Femur (tissue), 1 donor: ENCODE measurements at regions not wholly inside any gene's neighbourhood (a gene's known extent, or its start where the extent isn't known, plus 50 kb on each side); places are given as distances from the start of the nearest gene placed in this dataset.

Experiments used
- DNase-seq: peaks from one replicate; pipeline ENCODE4 v3.0.0-alpha.2; 2017

DNA sequence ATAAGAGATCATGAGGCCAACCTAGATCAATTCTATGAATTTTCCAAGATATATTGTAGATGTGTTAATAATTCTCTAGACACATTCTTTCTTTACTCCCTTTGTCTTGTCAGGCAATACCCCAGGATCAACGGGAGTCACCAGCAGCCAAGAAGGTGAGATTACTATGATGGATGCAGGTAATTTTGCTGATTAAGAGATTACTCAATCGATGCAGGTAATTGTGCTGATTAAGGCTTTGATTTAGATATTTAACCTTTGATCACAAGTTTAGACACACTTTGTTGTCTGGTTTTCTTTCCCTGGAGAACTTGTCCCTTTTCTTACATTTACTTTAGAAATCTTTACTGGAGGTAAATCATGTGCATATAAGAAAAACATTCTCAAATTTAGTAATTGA, 134.3 kb upstream of the CNTN1 start:
- DNase-seq = no peak

DNA sequence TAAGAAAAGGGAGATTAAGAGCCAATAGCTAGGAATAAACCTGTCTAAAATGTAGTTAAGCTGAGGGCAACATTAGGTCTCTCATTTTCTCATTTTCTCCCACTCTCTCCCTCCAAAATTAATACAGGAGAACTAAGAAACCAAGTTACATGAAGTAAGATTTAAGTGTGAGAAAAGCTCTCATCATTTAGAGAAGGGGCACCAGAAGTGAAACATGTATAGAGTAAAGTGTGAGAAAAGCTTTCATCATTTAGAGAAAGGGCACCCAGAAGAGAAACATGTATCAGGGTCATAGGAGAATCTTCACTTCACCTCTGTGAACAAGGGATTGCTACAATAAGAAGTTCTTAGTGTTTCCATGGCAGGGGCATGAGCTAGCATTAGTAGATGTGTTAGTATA, 132.4 kb upstream of the CNTN1 start:
- DNase-seq = no peak

DNA sequence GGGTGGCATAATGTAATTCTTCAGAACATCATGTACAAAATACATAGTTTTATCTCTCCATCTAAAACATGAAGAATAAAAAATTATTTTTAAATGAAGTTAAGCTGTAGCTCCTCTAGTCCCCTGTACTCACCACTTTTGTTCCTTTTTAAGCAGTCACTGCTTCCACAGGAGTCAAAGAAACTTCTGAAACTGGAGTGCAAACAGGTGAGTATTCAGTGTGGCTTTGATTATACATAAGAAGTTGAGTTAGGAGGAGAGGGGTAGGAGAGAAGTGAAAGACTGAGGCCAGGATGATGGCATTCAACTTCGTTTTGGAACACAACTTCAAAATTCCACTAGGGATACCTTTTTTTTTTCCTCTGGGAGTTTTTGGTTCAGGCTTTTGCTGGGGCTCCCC, 131.4 kb upstream of the CNTN1 start:
- no peak for DNase-seq

DNA sequence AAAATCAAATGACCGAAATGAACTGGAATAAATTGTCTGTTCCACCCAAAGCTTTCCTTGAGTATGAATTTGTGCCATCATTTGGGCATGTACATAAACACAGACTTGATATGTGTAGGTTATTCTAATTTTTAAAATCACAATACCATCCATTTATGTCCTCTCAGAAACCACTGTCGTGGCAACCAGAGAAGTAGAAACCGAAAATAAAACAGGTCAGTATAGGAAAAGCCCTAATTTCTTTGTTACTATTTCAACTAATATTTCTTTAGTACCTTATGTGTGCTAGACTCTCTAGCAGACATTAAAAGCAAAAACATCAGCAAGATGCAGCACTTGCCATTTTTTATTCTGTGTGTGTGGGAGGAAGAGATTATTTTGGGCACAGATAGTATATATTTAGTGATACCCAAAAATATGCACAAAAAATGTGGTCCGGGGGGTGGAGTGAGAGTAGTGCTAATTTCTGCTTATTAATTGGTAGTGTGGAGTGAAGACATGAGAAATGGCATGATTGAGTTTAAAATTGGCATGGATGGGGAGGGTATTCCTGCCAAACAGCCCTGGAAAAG, 130.8 kb upstream of the CNTN1 start:
- DNase-seq = no peak

DNA sequence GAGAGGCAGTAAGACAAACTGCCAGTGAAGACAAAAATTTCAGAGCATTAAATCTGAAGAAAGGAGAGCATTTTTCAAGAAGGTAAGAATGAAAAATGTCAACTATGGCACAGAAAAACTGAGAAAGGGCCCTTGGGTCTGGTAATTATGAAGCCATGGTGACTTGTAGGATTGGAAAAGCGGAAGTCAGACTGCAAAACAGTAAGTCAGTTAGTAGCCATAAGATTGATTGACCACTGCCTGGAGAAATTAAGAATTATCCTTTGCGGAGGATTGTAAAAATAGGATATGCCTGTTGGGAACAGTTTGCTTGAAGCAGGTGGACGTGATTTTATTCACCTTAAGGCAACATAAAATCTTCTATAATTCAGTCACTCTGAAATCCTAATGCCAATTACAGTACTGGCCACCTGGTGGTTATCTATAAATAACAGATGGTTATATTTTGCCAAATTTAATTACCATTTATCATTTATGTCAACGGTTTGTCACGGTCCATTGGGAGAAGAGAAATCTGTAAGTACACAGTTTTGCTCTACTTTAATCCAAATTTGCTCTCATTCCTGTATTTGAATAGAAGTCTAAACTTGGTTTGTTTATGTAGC, 127.1 kb upstream of the CNTN1 start:
- DNase-seq = no peak

DNA sequence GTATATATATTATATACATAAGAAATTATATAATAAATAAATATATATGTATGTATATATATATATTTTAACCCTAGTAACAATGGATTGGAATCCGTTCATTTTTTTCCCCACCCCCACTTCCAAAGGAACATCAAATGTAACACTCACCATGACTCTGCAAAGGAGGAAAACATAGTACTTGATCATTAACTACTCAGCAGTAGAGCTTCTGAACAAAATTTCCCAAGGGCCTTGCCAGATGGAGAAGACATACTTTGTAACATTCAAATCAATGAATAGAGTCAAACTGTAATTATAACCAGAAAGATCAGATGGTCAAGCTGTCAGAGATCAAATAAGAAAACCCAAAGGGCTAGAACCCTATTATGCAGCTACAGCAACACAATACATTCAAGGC, 126.0 kb upstream of the CNTN1 start:
- no peak for DNase-seq

DNA sequence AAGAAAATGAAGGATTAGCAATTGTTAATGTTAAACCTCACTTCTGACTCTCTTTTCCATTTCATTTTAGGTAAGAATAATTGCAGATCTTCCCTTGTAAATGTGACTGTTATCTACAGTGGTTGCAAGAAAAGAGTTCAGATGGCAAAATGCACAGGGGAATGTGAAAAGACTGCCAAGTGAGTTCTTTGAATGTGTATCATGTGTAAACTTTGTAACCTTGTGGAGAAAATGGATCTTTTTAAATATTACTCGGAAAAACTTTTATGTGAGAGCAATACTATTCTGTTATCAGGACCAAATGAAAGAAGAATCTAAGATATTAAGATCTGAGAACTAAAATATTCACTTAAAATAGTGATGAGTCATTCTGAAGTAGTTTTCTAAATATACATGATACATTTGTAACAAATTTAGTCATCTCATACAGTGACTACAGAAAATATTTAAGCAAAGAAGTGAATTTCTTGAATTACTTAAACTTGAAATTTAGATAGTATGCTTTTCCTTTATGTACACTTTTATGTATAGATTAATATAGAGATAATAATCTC, 122.5 kb upstream of the CNTN1 start:
- DNase-seq = no peak

DNA sequence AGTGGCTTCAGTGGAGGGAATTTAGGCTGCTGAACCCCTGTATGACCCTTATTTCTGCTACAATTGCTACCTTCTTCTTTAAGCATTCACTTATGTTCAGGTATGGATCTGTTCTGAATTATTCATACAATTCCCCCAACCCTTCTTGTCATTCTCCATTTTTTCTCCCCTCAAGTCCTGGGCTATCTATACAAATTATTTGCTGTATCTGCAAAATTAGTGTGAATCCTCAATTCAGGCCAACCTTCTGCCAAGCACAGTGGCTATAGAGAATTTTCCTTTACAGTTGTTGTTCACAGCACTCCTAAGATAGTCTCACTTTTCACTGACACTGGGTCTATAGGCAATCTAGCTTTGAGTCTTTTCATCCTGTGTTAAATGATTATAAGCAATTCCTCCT, 119.2 kb upstream of the CNTN1 start:
- DNase-seq = no peak

DNA sequence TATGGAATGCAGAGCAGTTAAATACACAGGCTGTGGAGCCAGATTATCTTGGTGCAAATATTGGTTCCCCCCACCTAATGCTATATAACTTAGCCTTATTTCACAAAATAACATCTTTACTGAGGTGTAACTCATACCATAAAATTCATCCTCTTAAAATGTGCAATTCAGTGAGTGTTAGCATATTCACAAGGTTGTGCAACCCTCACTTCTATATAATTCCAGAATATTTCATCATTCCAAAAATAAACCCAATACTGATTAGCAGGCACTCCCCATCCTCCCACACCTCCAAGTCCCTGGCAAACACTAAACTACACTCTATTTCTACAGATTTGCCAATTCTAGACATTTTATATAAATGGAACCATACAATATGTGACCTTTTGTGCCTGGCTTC, 116.3 kb upstream of the CNTN1 start:
- no peak for DNase-seq

DNA sequence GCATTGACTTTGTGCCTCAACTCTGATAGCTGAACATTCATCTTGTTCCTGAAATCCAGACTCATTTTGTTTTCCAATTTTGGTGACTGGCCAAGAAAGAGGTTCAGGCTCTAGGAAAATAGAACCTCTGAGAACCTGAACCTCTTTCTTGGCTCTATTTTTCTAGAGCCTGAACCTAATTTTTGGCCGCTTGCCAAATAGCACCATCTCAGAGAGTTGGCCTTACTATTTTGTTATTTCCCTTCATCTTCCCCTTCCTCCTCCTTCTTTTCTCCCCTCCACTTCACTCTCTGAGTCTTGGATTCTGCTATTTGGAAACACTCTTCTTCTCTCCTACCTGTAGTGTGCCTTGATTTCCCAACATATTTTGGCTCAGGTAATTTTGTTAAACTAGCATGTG, 114.4 kb upstream of the CNTN1 start:
- no peak for DNase-seq

DNA sequence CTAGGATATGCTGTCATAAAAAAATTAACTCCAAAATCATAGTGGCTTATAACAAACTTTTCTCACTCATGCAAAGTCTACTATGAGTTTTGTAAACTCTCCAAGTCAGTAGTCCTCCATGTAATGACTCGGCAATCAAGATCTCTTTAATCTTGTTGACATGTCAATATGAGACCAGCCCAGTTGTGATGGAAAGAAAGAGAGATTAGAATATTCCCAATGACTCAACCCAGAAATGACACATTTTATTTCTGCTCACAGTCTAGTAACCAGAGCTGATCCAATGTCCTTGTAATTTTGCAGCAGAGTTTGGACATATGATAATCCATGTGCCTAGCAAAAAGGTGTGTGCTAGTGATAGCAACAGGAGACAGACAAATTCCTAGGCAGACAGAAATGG, 112.6 kb upstream of the CNTN1 start:
- no peak for DNase-seq

DNA sequence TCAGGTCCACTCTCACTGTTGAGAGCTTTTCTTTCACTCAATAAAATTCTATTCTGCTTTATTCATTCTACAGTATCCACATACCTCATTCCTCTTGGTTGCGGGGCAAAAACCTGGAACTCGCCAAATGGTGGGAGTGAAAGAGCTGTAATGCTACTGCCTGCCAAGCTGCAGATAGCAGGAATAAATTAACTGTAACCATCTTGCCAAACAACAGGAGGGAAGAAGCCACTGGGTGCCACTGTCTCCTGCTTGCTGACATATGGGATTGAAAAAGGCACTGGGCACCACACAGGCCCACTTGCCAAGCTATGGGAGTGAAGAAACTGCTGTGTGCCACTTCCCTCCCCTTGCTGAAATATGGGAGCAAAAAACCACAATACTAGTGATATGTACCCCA, 111.9 kb upstream of the CNTN1 start:
- no peak for DNase-seq

DNA sequence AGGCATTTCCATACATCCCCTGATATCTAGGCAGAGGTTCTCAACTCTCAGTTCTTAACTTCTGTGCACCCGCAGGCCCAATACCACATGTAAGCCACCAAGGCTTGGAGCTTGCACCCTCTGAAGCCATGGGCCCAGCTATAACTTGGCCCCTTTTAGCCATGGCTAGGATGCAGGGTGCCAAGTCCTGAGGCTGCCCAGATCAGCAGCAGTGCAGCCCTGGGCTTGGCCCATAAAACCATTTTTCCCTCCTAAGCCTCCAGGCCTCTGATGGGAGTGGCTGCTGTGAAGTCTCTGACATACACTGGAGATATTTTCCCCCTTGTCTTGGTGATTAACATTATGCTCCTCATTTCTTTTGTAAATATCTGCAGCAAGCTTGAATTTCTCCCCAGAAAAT, 110.3 kb upstream of the CNTN1 start:
- no peak for DNase-seq

DNA sequence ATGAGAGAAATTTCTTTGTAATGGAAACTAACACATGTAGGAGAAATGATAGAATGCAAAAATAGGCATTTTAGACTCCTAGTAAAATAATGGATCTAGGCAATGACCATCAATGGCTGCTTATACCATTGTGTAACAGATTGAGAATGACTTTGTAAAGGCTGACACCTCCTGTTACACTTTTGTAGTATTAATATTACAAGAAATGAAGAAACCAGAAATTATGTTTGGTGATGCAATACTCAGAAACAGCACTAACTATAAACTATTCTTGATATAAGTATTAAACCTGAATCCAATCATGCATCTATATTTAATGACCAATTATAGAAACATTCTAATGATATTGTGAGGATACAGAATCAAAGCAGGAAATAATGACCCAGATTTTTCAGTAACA, 108.5 kb upstream of the CNTN1 start:
- DNase-seq = no peak

DNA sequence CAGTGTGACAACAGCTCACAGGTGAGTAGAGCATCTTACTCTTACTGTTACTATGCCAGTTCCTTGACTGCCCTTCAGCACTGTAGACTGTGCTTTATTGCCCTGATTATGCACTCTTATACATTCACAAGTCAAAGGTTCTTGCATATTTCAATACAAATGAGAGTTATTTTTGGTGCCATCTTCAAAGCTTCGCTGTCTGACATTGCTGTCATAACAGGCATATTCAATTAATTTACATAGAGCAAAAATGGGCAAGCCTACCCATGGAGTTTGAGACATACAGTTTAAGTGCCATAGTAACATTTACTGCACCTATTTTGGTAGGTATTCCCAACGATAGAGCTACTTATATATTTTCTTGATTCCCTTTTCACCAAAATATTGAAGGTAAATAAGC, 107.5 kb upstream of the CNTN1 start:
- no peak for DNase-seq

DNA sequence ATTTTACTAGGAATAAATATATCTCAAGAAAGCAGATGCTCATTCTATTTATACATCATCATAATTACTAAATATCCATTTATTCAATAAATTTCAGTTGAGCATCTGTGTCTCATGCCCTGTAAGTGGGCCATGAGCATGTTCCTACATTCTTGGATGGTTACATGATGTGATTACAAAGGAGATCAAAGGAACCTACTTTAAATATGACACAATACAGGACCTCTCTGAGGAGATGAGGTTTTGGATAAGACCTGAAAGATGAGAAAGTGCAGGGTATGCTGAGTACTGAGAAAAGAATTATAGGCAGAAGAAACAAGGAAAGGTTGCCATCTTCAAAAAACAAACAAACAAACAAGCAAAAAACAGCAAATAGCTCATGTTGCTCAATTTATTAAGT, 105.4 kb upstream of the CNTN1 start:
- DNase-seq = no peak

DNA sequence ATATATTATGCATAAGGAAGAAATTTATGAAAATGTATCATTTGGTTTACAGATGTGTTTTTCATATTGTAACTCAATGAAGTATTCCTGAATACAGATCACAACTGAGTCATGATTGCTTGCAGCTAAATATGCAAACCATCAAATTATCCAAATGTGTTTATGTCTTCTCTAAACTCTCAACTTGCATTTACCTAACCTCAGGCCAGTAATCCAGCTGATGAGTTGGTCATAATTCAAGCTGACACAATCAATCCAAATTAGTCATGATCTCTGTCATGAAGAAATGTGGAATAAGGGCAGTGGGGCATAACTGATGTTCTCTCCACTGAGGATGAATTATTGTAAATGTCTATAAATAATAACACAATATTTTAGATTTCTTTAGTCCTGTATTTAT, 104.8 kb upstream of the CNTN1 start:
- DNase-seq = no peak

DNA sequence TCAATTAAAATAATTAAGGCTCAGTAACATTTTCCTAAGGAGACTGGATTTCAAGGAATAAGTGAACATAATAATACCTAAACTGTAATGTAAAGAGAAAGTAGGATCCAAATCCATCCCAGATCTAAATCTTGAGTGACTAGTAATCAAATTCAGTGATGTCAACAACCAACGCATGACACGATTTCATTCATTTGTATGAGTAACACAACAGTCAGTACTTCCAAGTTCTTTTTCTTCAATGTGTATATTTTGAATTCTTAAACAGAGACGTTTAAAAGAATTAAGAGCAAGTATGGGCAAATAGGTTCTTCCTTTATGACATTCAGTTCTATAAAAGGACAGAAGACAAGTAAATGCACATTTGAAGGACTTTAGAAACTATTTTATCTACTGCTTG, 104.3 kb upstream of the CNTN1 start:
- no peak for DNase-seq

DNA sequence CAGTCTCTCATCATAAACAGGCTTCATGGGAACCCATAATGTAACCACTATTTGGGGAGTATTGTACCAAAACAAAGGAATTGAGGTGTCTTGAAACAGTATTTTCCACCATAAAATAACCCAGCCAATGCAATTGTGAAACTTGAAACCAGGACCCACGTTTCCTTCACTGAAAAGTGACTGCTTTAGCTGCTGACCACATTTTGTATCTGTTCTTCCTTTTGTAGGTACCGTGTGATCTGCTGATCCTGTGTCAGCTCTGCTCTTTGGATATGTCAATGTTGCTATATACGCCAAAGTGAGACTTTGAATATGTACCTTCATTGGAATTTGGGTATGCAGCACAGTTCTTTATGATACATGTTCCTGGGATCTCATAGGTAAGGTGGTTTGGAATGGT, 95.1 kb upstream of the CNTN1 start:
- DNase-seq = no peak

DNA sequence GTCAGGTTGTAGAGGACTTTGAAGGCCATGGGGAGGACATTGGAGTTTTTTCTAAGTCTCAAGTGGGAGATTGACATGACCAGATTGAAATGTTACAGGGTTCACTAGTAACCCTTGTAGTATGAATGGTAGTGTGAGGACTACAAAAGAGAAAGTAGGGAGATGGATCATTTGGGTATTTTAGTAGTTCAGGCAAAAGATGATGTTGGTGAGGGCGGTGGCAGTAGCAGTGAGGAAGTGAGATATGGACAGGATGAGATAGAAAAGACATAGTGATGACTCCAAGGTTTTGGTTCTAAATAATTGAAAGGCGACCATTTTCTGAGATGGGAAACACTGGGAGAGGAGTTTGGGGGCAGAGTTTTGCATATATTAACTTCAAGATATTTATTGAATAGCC, 94.2 kb upstream of the CNTN1 start:
- no peak for DNase-seq

DNA sequence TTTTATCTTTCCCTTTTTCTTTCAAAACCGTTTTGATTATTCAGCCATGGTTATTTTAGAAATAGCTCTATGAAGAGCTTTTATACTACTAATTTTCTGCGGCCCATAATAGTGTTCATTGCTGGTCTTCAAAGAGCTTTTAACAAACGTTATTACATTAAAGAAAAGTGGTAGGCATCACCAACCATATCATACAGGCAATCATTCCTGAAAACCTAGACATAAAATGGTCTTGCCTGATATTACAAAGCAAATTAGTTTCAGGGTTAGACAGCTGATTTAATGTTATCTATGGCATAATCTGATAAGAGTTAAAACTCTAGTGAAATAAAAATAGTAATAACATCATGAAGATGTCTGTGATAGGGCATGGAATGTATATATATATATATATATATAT, 89.7 kb upstream of the CNTN1 start:
- DNase-seq = no peak

DNA sequence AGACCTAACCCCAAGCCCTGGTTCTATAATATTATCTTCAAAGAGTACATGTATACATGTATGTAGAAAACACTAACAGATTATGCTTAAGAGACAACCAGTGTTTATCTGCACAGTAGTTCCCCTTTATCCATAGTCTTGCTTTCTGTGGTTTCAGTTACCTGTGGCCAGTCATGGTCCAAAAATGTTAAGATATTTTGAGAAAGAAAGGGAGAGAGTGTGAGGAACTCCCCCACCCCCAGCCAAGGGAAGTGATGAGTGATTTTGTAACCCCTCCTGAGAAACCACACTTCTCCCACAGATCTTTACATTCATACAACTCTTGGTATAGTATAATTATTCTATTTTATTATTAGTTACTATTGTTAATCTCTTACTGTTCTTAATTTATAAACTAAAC, 77.3 kb upstream of the CNTN1 start:
- no peak for DNase-seq

DNA sequence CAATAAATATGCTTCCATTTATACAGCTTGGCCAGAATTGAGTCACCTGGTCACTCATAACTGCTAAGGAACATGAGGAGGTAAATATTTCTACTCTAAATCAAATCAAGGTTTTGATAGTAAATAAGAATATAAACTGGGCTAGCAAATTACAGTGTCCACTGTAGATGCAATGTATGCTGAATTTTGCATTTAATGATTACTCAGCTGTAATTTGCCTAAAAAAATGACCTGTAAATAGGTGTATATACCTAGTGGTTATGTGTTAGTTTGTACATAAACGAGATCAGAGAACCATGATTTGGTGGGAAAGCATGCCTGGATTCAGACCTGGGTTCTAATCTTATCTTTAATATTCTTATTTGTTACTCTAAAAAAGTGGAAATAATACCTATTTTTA, 76.6 kb upstream of the CNTN1 start:
- DNase-seq = no peak

DNA sequence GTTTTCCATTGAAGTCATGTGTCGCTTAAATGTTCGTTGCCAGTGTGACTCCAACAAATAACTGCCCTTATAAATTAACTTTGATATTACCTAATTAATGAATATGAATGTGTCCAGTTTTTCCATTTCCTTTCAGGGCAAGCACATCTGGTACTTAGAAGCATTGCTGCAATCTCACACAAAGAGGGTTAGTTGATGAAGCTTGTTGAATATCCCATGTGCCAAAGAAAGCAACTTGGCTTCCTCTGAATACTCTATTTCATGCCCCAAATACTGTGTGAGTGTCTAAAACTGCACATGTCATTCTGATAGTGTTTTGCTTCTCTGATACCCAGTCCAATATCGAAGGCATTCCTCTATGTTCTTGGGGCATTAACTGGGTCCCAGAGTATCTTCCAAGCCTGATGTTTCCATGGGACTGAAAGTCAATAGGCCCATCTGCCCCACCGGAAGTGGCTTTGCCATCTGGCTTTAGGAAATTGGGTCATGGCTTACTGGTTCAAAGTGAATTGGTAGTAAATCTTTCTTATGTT, 75.8 kb upstream of the CNTN1 start:
- no peak for DNase-seq

DNA sequence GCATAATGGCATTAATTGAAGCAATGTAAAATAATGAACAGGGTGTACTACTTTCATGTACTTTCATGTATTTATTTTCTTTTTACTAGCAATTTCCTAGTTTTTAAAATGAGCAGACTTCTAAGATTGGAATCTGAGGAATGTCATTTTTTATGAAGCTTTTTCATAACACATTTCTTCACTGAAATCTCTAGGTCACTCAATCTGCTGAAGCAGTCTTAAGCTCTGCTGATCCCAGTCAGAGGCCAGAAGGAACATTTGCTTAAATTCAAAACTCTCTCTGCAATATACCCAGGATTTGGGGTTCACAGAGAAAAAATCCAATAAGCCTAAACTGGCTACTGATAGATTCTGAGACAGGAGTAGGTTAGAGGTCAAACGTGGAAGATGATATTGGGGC, 73.6 kb upstream of the CNTN1 start:
- no peak for DNase-seq
